ENCODE measurements at regions not wholly inside any gene's neighbourhood (a gene's known extent, or its start where the extent isn't known, plus 50 kb on each side); places are given as distances from the start of the nearest gene placed in this dataset.

DNA sequence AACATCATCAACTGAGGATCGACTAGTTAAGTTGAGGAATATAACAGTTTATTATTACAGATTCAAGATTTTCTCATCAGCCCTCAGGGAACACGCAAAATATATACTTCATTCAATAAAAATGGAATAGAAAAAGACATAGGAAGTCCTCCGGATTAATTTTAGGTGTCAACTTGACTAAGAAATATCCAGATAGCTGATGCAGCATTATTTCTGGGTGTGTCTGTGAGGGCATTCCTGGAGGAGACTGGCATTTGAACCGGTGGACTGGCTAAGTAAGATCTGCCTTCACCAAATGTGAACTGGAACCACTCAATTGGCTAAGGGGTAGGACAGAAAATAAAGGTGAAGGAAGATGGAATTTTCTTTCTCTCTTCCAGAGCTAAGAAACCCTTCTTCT lies 845.3 kb downstream of the SOCS6 start:
- H3K4me1 ChIP-seq (ENCODE audit: insufficient read depth, low read length) = no peaks in the 10 kb centered on the region
- TF ChIP-seq MAFK (conservative IDR thresholded peaks at IDR 0.05 in 1 of 2, IDR thresholded peaks at IDR 0.05 in 1 of 2; ENCODE audit: low read length in 2 of 2) (peak; percentile 42 to 67), SRSF1 (optimal IDR thresholded peaks at IDR 0.05; ENCODE audit: low read depth, low read length) (no peak), MAFF (IDR thresholded peaks at IDR 0.05; ENCODE audit: low read depth, low read length) (peak; percentile 54; the same call in 1 of the 2 replicates)
- no peak overlapping the region for H3K9ac ChIP-seq (ENCODE audit: insufficient read depth, low read depth, low read length)
- WGBS (ENCODE audit: low lambda C conversion rate) = 20% methylated on average over 4 of the region's 4 CpGs
- CTCF ChIA-PET (ENCODE audit: low intra/inter-chr PET ratio, low total read pairs) = no interaction called here
- H3K9me3 ChIP-seq (ENCODE audit: low read length) = no peaks in the 10 kb centered on the region
- no peak for ATAC-seq
- H3K36me3 ChIP-seq (replicated peaks in 1 of 2; ENCODE audit: control insufficient read depth in 1 of 2, insufficient read depth in 2 of 2, low read length in 2 of 2) = no peaks in the 10 kb centered on the region
- no peaks in the 10 kb centered on the region for H4K20me1 ChIP-seq (ENCODE audit: insufficient read depth, low read length)
- POLR2A ChIA-PET = no interaction called here
- no peak overlapping the region for H3K4me3 ChIP-seq (replicated peaks in 1 of 3; ENCODE audit: insufficient read depth in 1 of 3, low read depth in 2 of 3, low read length in 3 of 3)
- no TSS peak for BruUV-seq (replicated peaks)
- FAIRE-seq = no peak
- H3K79me2 ChIP-seq (ENCODE audit: insufficient read depth, low read length) = no peaks in the 10 kb centered on the region
- no peak overlapping the region for H2AFZ ChIP-seq (ENCODE audit: low read length)
- intact Hi-C loops (cut with micrococcal nuclease; ENCODE audit: unreplicated experiment) = no loop called here
- no peak overlapping the region for H3K4me2 ChIP-seq (ENCODE audit: low read depth, low read length)
- H3K27me3 ChIP-seq (ENCODE audit: control insufficient read depth in 1 of 2, insufficient read depth in 2 of 2, low read length in 2 of 2) = no peaks in the 10 kb centered on the region
- no peak for DNase-seq (ENCODE audit: low spot score)
- no peak overlapping the region for H3K27ac ChIP-seq (ENCODE audit: extremely low read length, insufficient read depth, low read length)
- in situ Hi-C loops (cut with HindIII; ENCODE audit: extremely low pct_ligation_motif_present, low pct_unique_long_range_greater_than_20kb) = no loop called here

- H3K4me2 ChIP-seq (ENCODE audit: low read depth, low read length) = no peak overlapping the region
- in situ Hi-C loops (cut with HindIII; ENCODE audit: extremely low pct_ligation_motif_present, low pct_unique_long_range_greater_than_20kb) (no loop called here), intact Hi-C loops (cut with micrococcal nuclease; ENCODE audit: unreplicated experiment) (no loop called here)
- H3K9me3 ChIP-seq (ENCODE audit: low read length) = no peaks in the 10 kb centered on the region
- 51% methylated on average over 12 of the region's 12 CpGs for WGBS (ENCODE audit: low lambda C conversion rate)
- POLR2A ChIA-PET = no interaction called here
- TF ChIP-seq TFDP2 (CRISPR knock-in tag; IDR thresholded peaks at IDR 0.05) (no peak), ZNF556 (CRISPR knock-in tag; IDR thresholded peaks at IDR 0.05; ENCODE audit: borderline replicate concordance) (no peak)
- no peak overlapping the region for H2AFZ ChIP-seq (ENCODE audit: low read length)
- FAIRE-seq (no peak), ATAC-seq (no peak), DNase-seq (ENCODE audit: low spot score) (no peak)
- H3K36me3 ChIP-seq (replicated peaks in 1 of 2; ENCODE audit: control insufficient read depth in 1 of 2, insufficient read depth in 2 of 2, low read length in 2 of 2) = no peaks in the 10 kb centered on the region
- H3K79me2 ChIP-seq (ENCODE audit: insufficient read depth, low read length) = no peaks in the 10 kb centered on the region
- no peaks in the 10 kb centered on the region for H4K20me1 ChIP-seq (ENCODE audit: insufficient read depth, low read length)
- CTCF ChIA-PET (ENCODE audit: low intra/inter-chr PET ratio, low total read pairs) = no interaction called here
- BruUV-seq (replicated peaks) = no TSS peak
- H3K27me3 ChIP-seq (ENCODE audit: control insufficient read depth in 1 of 2, insufficient read depth in 2 of 2, low read length in 2 of 2) = no peaks in the 10 kb centered on the region
- no peaks in the 10 kb centered on the region for H3K4me1 ChIP-seq (ENCODE audit: insufficient read depth, low read length)
- H3K4me3 ChIP-seq (replicated peaks in 1 of 3; ENCODE audit: insufficient read depth in 1 of 3, low read depth in 2 of 3, low read length in 3 of 3) = no peak overlapping the region
- no peak overlapping the region for H3K27ac ChIP-seq (ENCODE audit: extremely low read length, insufficient read depth, low read length)
- no peak overlapping the region for H3K9ac ChIP-seq (ENCODE audit: insufficient read depth, low read depth, low read length)
Observed at GRCh38 chr18:71131918-71132317, 843.1 kb downstream of the SOCS6 start.

Measured in HepG2 (cell line).